SIG-M5 treated with dmso at 0.1 percent for 504 hours (cell line): ENCODE measurements at regions not wholly inside any gene's neighbourhood (a gene's known extent, or its start where the extent isn't known, plus 50 kb on each side); places are given as distances from the start of the nearest gene placed in this dataset.
A peak's percentile ranks its signal among the peaks of the same experiment; 100 is the strongest.

Experiments
- DNase-seq: peaks from one replicate; lab custom pipeline; 2025; ENCODE audit not compliant: unreplicated experiment; lab: John Stamatoyannopoulos, UW

DNA sequence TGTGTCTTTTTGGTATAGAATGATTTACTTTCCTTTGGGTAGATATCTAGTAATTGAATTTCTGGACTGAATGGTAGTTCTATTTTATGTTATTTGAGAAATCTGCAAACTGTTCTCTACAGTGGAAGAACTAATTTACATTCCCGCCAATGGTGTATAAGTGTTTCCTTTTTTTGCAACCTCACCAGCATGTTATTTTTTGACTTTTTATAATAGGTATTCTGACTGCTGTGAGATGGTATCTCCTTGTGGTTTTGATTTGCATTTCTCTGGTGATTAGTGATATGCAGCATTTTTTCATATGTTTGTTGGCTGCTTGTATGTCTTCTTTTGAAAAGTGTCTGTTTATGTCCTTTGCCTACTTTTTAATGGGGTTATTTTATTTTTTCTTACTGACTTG is 607.2 kb downstream of the OTOL1 start:
- DNase-seq, result no peak

DNA sequence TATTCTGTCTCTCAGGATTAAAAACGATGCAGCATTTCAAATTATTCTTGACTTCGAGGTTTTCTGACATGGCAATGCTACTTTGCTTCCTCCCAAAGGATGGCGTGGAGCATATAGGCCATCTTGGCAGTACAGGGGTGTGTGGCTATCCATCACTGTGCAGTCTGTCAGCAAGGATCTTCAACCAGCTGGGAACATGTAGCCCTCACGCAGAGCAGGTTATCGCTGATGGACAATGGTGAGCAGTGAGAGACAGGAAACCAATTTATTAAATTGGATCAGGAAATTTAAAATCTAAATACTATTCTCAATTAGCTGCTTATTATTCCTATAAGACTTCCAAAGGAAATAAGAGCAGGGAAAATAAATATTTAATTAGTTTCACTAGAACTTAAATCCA is 615.3 kb downstream of the OTOL1 start:
- no peak for DNase-seq

DNA sequence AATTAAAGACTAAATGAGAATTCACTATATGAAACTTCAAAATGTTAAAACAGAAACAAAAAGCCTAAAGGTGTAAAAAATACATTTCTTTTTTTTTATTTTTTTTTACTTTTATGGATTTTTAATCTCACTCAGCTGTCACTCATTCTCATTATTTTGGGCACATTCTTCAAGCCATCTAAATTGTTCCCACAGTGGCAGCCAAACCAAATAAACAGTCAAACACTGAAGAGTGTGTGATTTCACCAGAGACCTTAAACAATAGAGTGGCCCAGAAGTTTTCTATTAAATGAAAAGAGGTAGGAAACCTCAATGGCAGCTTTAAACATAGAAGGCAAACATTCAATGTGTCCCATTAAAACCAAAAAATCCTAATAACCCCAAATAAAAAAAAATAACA is 616.1 kb downstream of the OTOL1 start:
- no peak for DNase-seq

DNA sequence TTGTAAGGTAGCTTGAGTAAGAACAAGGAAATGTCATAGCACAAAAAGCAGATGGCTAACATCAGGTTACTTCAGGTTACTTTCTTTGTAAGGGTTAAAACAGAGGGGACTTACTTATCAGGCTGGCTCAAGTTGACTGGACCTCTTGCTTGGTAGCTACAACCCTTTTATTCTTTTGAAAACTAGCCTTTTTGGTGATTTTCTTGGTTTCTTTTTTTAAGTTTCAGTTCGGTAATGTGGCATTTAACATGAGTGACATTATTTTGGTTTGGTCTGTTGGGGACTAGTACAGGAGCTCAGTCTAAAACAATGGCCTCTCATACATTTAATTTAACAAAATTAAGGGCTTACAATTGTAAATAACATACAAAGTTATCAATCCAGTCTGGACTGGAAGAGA is 621.4 kb downstream of the OTOL1 start:
- no peak for DNase-seq

DNA sequence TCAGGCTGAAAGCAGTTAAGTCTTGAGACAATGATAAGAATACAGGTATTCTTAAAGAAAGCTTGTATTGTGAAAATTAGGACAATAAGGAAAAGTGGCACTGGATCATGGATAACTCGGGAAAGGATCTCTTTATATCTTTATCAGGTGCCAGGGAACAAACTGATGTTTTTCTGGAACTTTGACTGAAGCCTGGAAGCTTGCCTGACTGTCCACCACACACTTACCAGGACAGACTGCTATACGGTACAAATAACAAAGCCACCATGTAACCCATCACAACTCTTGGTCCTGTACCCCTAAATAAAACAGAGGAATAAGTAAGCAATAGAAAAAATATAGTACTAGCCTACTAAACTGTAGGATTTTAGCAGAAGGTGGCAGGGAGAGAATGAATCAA is 623.0 kb downstream of the OTOL1 start:
- no peak for DNase-seq

DNA sequence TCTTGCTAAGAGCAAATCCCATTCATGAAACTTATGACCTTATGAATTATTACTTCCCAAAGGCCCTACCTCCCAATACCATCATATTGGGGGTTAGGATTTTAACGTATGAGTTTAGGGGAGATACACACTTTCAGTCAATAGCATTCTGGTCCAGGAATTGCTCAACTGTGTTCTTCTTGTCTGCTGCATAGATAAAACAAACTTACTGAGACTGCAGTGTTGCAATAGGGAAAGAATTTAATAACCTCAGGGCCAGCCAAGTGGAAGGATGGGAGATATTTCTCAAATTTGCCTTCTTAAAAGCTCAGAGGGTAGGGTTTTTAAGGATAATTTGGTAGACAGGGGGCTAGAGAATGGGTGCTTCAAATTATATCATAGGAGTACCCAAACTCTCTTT is 625.8 kb downstream of the OTOL1 start:
- no peak for DNase-seq

DNA sequence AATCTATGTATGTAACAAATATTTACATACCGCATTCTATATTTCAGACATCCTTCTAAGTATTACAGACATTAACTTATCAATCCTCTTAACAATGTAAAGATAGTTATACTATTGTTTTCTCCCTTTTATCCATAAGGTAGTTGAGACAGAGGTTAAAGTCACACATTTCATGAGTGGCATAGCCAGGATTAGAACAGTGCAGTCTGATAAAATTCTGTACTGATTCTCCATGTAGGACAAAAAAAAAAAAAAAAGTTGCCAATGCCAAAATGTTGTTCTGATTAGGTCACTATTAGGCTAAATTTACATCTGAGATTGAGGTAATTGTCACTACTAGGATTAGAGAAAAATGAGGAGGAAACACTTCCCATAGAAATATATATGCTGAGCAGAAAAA is 629.2 kb downstream of the OTOL1 start:
- no peak for DNase-seq

DNA sequence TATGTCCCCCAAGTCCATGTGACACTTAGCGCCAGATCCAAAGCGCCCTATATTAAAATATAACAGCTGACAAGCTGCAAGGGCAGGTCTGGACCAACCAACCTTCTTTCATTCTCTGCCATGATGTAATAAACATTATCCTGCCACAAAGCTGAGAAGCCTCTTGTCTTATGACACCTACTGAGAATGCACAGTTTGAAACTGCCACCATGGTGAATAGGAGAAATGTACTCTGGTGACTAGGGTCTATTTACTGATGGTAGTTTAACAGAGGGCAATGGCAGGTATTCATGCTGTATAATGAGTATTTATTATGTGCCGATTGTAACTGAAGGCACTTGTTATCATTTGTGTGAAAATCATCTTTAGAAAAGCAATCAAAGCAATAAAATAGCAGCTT is 634.0 kb downstream of the OTOL1 start:
- DNase-seq, result no peak

DNA sequence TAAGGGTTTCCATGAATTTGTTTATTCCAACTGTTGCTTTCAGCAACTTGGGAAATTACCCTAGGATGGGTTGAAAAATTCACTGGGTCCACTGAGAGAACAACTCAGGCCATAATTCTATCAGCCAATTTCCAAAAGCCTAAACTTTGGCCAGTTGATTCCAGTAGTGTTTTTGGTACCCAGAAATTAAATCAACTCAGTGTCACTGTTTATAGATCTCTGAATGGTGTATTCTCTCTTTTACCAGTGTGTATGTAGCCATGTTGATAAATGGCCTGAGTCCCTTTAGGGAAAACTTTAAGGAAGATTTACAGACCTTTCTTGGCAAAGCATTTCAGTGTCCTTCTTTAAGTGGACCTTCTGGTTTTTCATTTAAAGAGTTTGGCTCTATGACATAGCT is 636.4 kb downstream of the OTOL1 start:
- no peak for DNase-seq

DNA sequence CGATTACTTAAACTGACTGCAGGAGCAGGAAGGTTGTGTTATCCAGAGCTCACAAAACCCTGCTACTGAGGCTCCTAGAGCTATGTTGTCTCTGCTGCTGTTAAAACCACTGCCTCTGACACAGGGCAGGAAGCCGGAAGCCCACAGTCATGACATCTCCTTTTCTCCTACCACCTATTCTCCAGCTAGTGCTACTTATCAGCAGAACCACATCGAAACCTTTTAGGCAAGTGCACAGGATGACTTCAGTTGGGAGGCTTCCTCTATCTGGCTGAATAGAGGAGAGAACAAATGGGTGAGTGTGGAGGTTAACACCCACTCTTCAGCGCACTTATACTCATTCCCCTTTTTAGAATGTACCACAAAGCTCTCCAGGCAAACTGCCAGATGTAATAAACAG is 638.0 kb downstream of the OTOL1 start:
- DNase-seq, result peak; percentile 16

DNA sequence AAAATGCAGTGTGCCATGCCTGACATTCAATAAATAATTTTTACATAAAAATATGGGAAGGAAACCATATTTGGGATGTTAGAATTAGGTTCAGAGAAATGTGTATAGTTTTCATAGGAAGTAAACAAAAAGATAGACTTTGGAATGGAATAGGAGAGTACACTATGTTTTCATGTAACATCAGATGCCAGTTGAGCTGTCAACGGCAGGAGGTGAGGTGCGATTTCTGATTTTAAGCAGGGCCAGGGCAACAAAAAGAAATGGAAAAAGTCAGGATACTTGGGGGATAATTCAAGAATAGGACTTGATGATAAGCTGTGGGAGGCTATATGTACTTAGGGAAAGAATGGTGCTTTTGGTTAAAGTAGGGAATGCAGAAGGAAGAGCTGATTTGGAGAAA is 639.5 kb downstream of the OTOL1 start:
- no peak for DNase-seq

DNA sequence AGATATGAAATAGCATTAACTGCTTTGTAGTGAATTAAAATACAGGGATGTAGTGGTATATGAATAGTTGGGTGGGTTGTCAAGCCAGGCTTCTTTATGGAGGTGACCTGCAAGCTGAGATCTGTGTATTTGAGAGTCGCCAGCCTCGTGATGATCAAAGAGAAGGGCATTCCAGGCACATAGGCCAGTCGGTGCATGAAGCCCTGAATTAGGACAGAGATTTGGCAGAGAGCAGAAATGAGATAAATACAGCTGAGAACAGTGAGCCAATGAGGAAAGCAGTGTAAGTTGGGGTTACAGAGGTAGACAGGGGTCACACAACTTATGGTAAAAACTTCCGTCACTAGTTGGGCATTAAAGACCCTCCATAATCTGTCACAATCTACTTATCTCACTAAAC is 641.9 kb downstream of the OTOL1 start:
- DNase-seq, result no peak

DNA sequence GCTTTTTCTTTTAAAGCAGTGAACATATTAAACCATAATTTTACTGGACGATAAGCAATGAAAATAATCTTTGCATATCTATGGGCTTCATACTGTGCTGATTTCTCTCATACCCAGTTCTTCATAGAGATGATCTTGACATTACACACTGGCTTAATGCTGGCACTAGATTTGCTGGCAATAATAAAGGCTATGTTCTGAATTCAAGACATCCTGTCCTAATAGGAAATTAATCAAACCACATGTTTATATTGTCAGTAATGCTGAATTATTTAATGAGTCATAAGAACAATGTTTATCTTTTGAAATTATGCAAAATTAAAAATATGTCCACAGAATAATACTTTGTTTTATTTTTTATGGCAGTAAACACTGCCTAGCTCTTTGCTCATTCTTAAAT is 643.2 kb downstream of the OTOL1 start:
- no peak for DNase-seq

DNA sequence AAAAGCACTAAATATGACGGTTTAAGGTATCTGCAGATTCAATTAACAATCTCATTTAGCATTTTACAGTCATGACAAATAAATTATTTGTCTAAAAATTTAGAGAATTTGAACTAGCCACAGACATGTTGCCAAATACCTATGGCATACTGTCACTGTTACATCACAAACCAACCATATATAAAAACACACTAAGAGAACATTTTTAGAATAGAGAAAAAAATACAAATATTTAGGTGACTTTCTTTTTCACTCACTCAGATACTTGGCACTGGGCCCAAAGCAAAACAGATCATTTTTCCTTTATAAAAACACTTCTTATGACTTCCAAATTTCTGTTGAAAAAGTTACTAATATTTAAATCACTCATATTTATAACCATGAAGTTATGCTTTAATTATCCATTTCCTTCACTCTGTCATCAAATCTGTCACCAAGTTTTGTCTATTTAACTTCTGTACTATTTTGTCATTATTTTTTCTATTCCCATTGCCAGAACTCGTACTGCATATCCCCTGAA is 644.7 kb downstream of the OTOL1 start:
- no peak for DNase-seq

DNA sequence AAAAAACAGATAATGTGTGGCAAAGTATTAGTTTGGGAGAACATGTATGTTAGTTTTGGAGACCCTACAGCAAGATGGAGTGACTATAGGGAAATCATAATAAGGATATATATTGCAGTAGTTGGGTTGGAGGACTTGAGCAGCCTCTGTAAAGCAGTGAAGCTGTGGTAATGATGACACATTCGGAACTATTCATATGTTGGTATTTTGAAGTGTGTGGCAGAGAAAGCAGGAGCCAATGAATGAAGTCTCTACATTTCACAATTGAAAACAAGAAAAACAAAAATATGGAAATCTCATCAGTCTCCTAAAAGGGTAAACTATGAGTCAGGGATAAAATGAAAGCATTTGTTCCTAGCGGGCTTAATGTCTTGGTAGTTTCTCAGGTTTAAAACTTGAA is 645.9 kb downstream of the OTOL1 start:
- no peak for DNase-seq

DNA sequence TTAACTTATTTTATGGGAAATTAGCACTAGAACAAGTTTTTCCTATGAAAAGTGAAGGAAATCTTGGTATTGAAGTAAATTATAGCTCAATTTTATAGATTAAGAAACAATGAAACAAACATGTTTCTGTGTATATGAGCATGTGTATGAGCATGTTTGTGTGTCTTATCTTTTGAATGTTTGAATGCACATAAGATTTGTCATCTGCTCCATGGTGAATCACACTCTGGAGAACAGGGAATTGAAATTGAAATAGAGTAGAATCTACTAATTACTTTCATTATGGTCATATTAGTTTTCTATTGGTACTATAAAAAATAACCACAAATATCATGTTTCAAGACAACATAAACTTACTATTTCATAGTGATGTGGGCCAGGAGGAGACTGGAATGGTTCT is 646.6 kb downstream of the OTOL1 start:
- no peak for DNase-seq

DNA sequence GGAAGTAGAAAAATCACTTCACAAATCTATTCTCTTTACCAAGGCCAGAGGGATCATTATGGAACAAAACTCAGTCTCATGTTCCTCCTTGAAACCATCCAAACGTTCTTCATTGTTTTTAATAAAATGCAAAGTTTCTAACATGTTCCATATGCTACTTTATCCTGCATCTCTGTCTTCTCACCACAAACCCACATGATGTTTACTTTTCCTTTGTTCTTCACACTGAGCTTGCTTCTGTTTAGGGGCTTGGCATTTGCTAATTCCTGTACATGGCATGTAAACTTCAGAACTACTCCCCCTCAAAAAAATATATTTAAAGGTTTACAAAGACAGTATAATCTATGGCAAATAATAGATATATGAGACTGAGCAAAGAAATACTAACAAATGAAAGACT is 651.4 kb downstream of the OTOL1 start:
- DNase-seq, result no peak

DNA sequence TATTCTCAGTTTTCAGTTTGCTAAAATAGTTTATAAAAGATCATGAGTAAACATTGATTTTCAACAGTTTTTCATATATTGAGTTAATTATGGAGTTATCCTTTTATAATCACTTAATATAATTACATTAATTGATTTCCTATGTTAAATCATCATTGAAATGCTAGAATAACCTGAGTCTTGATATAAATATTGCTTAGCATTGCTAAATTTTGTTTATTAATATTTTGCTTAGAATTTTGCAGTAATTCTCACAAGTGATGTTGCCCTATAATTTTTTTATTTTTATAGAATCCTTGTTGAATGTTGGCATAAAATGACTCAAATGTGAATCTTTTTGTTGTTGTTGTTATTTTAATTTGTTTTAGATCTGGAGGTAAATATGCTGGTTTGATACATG is 654.2 kb downstream of the OTOL1 start:
- DNase-seq, result no peak

DNA sequence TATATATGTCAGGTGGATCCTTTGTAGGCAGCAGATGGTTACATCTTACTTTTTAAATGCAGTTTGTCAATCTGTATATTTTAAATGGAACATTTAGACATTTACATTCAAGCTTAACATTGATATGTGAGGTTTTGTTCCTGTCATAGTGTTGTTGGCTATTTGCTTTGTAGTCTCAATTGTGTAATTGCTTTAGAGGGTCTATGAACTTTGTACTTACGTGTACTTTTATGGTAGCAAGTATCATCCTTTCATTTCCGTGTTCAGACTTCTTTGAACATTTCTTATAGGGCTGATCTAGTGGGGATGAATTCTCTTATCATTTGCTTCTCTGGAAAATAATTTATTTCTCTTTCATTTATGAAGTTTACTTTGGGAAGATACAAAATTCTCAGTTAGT is 656.0 kb downstream of the OTOL1 start:
- no peak for DNase-seq

DNA sequence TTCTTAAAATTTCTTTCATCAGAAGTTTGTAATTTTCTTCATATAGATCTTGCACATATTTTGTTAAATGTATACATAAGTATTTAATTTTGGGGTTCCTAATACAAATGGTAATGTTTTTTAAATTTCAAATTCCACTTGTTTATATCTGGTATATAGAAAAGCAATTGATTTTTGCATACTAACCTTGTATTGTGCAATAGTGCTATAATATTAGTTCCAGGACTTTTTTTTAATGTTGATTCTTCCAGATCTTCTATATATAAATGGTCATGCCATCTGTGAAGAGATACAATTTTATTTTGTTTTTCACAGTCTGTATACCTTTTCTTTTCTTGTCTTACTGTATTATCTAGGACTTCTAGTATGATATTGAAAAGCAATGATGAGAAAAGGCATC is 665.0 kb downstream of the OTOL1 start:
- no peak for DNase-seq

DNA sequence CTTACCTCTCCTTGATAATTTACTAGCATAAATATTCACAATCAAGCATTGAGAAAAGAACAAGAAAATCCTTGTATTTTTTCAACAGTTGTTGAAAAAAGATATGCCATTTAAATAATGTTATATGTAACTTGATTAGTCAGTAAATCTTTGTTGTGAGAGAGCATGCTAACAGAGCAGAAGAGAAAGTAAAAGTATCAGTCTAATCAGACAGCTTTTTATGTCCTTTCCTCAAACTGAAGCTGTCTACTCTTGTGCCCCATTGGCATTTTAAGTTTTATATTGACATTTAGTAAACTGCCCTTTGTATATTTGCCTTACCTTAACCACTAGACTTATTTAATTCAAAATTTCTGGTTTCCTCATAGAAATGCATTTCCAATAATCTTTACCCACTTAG is 668.7 kb downstream of the OTOL1 start:
- no peak for DNase-seq

DNA sequence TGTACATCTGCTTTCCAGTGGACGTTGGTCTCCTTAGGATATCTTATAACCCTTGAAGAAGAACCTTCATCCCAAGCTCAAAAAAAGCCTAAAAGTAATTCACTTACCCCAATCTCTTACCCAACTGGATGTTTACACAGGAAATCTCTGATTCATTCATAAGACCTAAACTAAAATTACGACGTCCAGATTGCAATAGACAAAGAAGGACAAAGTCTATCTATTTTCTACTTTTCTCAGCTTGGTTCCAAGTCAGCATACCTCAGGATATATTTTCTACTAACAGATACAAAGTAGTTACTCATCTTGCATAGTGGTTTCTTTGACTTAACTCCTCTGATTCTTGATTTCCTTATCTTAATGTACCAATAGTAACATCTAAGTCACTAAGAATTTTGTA is 669.9 kb downstream of the OTOL1 start:
- no peak for DNase-seq

DNA sequence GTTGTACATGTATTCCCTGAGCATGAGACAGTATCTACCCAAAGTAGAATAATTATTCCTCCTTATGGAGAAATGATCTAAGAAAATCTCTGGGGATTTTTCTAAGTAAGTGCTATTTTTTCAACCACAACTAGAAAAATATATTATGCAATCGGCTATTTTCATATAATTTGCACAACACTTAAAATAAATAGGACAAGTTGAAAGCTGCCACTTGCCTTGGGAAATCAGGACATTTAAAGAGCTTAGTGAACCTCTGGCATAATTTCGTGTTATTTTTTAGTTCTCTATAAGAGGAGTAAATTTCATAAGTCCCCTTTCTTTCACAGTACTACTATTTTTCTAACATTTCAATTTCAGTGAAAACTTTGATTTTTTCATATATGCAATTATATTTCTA is 672.1 kb downstream of the OTOL1 start:
- no peak for DNase-seq

DNA sequence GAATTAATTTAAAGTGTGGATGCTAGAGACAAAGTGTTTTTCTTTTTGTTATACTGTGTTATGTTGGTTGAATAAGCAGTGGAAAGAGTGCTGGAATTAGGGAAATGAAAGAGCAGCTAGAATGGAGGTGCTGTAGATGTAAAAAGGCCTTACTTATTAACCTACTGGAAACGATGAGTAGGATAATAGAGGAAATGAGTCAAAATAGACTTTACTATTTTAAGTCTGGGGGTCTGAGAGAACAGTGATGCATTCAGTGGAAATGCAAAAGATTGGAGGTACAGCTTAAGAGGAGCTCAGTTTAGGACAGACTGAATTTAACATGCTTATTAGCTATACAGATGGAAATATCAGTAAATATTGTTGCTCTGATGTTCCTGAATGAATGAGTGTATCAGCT is 674.0 kb downstream of the OTOL1 start:
- peak; percentile 20 for DNase-seq
